ENCODE measurements at regions not wholly inside any gene's neighbourhood (a gene's known extent, or its start where the extent isn't known, plus 50 kb on each side); places are given as distances from the start of the nearest gene placed in this dataset.

- H3K4me3 ChIP-seq (ENCODE audit: control insufficient read depth, low read depth, low read length) = no peak overlapping the region
- no peak for DNase-seq (ENCODE audit: low read depth)
- TF ChIP-seq, protein P1, sequence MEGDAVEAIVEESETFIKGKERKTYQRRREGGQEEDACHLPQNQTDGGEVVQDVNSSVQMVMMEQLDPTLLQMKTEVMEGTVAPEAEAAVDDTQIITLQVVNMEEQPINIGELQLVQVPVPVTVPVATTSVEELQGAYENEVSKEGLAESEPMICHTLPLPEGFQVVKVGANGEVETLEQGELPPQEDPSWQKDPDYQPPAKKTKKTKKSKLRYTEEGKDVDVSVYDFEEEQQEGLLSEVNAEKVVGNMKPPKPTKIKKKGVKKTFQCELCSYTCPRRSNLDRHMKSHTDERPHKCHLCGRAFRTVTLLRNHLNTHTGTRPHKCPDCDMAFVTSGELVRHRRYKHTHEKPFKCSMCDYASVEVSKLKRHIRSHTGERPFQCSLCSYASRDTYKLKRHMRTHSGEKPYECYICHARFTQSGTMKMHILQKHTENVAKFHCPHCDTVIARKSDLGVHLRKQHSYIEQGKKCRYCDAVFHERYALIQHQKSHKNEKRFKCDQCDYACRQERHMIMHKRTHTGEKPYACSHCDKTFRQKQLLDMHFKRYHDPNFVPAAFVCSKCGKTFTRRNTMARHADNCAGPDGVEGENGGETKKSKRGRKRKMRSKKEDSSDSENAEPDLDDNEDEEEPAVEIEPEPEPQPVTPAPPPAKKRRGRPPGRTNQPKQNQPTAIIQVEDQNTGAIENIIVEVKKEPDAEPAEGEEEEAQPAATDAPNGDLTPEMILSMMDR (conservative IDR thresholded peaks at IDR 0.05; ENCODE audit: control insufficient read depth, insufficient read depth, low read depth, low read length) = no peak
Measured at GRCh38 chr13:65881561-65882155, 1348.5 kb downstream of the PCDH9 start.

GRCh38 chr13:65875031-65875430, 1355.1 kb downstream of the PCDH9 start:
- no peak overlapping the region for H3K4me3 ChIP-seq (ENCODE audit: control insufficient read depth, low read depth, low read length)
- TF ChIP-seq, protein P1 (conservative IDR thresholded peaks at IDR 0.05; ENCODE audit: control insufficient read depth, insufficient read depth, low read depth, low read length) = no peak
- DNase-seq (ENCODE audit: low read depth) = no peak

- no peak overlapping the region for H3K4me3 ChIP-seq (ENCODE audit: control insufficient read depth, low read depth, low read length)
- TF ChIP-seq, protein P1 (conservative IDR thresholded peaks at IDR 0.05; ENCODE audit: control insufficient read depth, insufficient read depth, low read depth, low read length) = no peak
- DNase-seq (ENCODE audit: low read depth) = no peak
Measured at GRCh38 chr13:65872448-65872847, 1357.7 kb downstream of the PCDH9 start.

DNA sequence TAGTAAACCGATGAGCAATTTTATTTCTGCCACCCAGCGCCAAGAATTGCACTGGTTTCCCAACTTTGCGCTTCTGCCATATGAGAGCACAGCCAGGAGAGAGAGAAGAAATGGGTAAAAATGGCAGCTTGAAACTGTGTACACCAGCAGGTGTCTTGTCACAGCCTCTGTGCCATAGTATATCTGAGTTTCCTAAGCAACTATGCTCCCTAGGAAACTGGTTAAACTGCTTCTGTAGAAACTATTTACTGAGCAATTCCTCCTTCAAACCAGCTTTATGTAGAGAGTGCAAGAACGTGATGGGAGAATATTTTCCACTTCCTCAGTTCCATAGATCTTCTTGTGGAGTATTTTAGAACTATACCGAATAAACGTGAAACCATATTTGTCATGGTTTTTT, 1361.3 kb downstream of the PCDH9 start:
- H3K4me3 ChIP-seq (ENCODE audit: control insufficient read depth, low read depth, low read length) = no peak overlapping the region
- DNase-seq (ENCODE audit: low read depth) = no peak
- TF ChIP-seq, protein P1 (conservative IDR thresholded peaks at IDR 0.05; ENCODE audit: control insufficient read depth, insufficient read depth, low read depth, low read length) = no peak

- TF ChIP-seq, protein P1 (conservative IDR thresholded peaks at IDR 0.05; ENCODE audit: control insufficient read depth, insufficient read depth, low read depth, low read length) = no peak
- DNase-seq (ENCODE audit: low read depth) = no peak
- H3K4me3 ChIP-seq (ENCODE audit: control insufficient read depth, low read depth, low read length) = no peak overlapping the region
Measured at GRCh38 chr13:65868099-65868498, 1362.0 kb downstream of the PCDH9 start.

DNA sequence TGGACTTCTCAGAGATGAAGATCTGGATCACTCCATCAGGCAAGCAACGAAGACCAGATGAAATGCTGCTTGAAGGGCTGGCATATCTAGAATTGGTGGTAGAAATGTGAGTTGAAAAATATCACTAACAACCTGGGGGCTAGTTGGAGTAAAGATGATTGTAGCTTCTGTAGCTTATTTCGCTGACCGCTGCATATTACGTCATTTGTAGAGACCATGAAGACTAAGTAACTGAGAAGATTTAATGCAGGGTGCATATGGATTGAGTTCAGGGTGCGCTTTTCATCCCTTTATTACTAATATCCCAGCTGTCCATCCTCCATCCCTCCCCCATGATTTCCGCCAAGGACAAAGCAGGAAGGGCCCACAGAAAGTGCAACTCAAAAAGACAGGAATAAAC, 1364.0 kb downstream of the PCDH9 start:
- DNase-seq (ENCODE audit: low read depth) = no peak
- TF ChIP-seq, protein P1 (conservative IDR thresholded peaks at IDR 0.05; ENCODE audit: control insufficient read depth, insufficient read depth, low read depth, low read length) = no peak
- H3K4me3 ChIP-seq (ENCODE audit: control insufficient read depth, low read depth, low read length) = no peak overlapping the region

- TF ChIP-seq, protein P1 (conservative IDR thresholded peaks at IDR 0.05; ENCODE audit: control insufficient read depth, insufficient read depth, low read depth, low read length) = no peak
- H3K4me3 ChIP-seq (ENCODE audit: control insufficient read depth, low read depth, low read length) = no peak overlapping the region
- DNase-seq (ENCODE audit: low read depth) = no peak
Measured at GRCh38 chr13:65865206-65865605, 1364.9 kb downstream of the PCDH9 start.

Data from fibroblast of mammary gland (primary cell).